CD4-positive, alpha-beta T cell treated with Interleukin-21 for 1 hour (primary cell): ENCODE measurements at regions not wholly inside any gene's neighbourhood (a gene's known extent, or its start where the extent isn't known, plus 50 kb on each side); places are given as distances from the start of the nearest gene placed in this dataset.
"Not testable (repeated sequence)": the region's sequence is repeated elsewhere in the genome, so short reads cannot be mapped to it uniquely, and the experiment has no call there.

Source experiments
- DNase-seq: peaks from one replicate; pipeline ENCODE4 v3.0.0-alpha.2; 2020

GRCh38 chr12:108421082-108421481 is 82.0 kb upstream of the CMKLR1 start:
- not testable (repeated sequence) for DNase-seq

GRCh38 chr12:108420421-108420820 is 81.3 kb upstream of the CMKLR1 start:
- not testable (repeated sequence) for DNase-seq

- DNase-seq: no peak
These were observed 80.8 kb upstream of the CMKLR1 start for GRCh38 chr12:108419949-108420348.

GRCh38 chr12:108418164-108418890 is 79.2 kb upstream of the CMKLR1 start:
- DNase-seq: no peak

GRCh38 chr12:108414021-108414420 is 74.9 kb upstream of the CMKLR1 start:
- no peak for DNase-seq

- no peak for DNase-seq
These were observed 71.6 kb upstream of the CMKLR1 start for GRCh38 chr12:108410689-108411088.

GRCh38 chr12:108409481-108409880 is 70.4 kb upstream of the CMKLR1 start:
- DNase-seq: no peak

GRCh38 chr12:108403952-108404351 is 64.8 kb upstream of the CMKLR1 start:
- no peak for DNase-seq

GRCh38 chr12:108401964-108402363 is 62.9 kb upstream of the CMKLR1 start:
- DNase-seq: no peak

GRCh38 chr12:108400900-108401480 is 61.9 kb upstream of the CMKLR1 start:
- no peak for DNase-seq

- DNase-seq: no peak
These were observed 61.4 kb upstream of the CMKLR1 start for GRCh38 chr12:108400481-108400880.

- DNase-seq: no peak
These were observed 60.9 kb upstream of the CMKLR1 start for GRCh38 chr12:108400056-108400455.

- DNase-seq: no peak
These were observed 60.4 kb upstream of the CMKLR1 start for GRCh38 chr12:108399514-108399913.

GRCh38 chr12:108394196-108394595 is 55.1 kb upstream of the CMKLR1 start:
- DNase-seq: no peak

GRCh38 chr12:108392284-108392683 is 53.2 kb upstream of the CMKLR1 start:
- no peak for DNase-seq

- DNase-seq: no peak
These were observed 51.5 kb upstream of the CMKLR1 start for GRCh38 chr12:108390495-108391203.

GRCh38 chr12:108389544-108389943 is 50.4 kb upstream of the CMKLR1 start:
- DNase-seq: no peak
